Endodermal cell (in vitro differentiated cells): ENCODE measurements at regions not wholly inside any gene's neighbourhood (a gene's known extent, or its start where the extent isn't known, plus 50 kb on each side); places are given as distances from the start of the nearest gene placed in this dataset.
"Not testable (repeated sequence)": the region's sequence is repeated elsewhere in the genome, so short reads cannot be mapped to it uniquely, and the experiment has no call there.

Experiments
- DNase-seq: peaks from one replicate; pipeline ENCODE4 v3.0.0-alpha.2; 2017
- H3K27ac ChIP-seq: 2 replicates; pipeline ENCODE4 v1.5.1; 2013; ENCODE audit warnings: mild to moderate bottlenecking, low read depth, low read length, moderate library complexity
- H3K27me3 ChIP-seq: 2 replicates; pipeline ENCODE4 v1.6.1; 2013; ENCODE audit warnings: mild to moderate bottlenecking, low read length, moderate library complexity; ENCODE audit not compliant: insufficient read depth, control insufficient read depth, poor library complexity, severe bottlenecking
- H3K36me3 ChIP-seq: 2 replicates; pipeline ENCODE4 v1.7.0; 2013; ENCODE audit warnings: mild to moderate bottlenecking, low read length, moderate library complexity; ENCODE audit not compliant: control insufficient read depth, insufficient read depth
- H3K4me1 ChIP-seq: one replicate; pipeline ENCODE4 v1.7.0; 2013; ENCODE audit warnings: low read length; ENCODE audit not compliant: control insufficient read depth, insufficient read depth
- H3K4me3 ChIP-seq: 2 replicates; pipeline ENCODE4 v1.5.1; 2013; ENCODE audit warnings: mild to moderate bottlenecking, low read length, moderate library complexity
- H3K9ac ChIP-seq: 2 replicates; pipeline ENCODE4 v1.6.1; 2013; ENCODE audit warnings: mild to moderate bottlenecking, low read length, moderate library complexity; ENCODE audit not compliant: poor library complexity, severe bottlenecking; ENCODE audit errors: extremely low read depth
- H3K9me3 ChIP-seq: 2 replicates; pipeline ENCODE4 v1.6.1; 2013; ENCODE audit warnings: mild to moderate bottlenecking, low read length, moderate library complexity; ENCODE audit not compliant: control insufficient read depth
- H3K27ac Mint-ChIP-seq: 2 replicates; pipeline ENCODE4 v1.8.0; 2020; ENCODE audit warnings: mixed read lengths
- H3K27me3 Mint-ChIP-seq: 2 replicates; pipeline ENCODE4 v1.8.0; 2021; ENCODE audit warnings: mild to moderate bottlenecking, mixed read lengths; ENCODE audit not compliant: insufficient read depth
- H3K36me3 Mint-ChIP-seq: 2 replicates; pipeline ENCODE4 v1.8.0; 2020; ENCODE audit warnings: low read depth, mixed read lengths
- H3K4me1 Mint-ChIP-seq: 2 replicates; pipeline ENCODE4 v1.8.0; 2020; ENCODE audit warnings: mixed read lengths
- H3K4me3 Mint-ChIP-seq: 2 replicates; pipeline ENCODE4 v1.8.0; 2020; ENCODE audit warnings: mild to moderate bottlenecking, moderate library complexity, mixed read lengths
- H3K9me3 Mint-ChIP-seq: 2 replicates; pipeline ENCODE4 v1.8.0; 2020; ENCODE audit warnings: mild to moderate bottlenecking, mixed read lengths
- WGBS, 2 experiments: methylation state at CpG; one replicate each; pipeline versions ENCODE4 v1.1.5 to v1.1.7; 2013; ENCODE audit warnings: missing lambda C conversion rate in 2 of 2, mixed read lengths in 1 of 2; ENCODE audit not compliant: insufficient coverage in 1 of 2, insufficient read length in 1 of 2; 5-methylcytosine and 5-hydroxymethylcytosine counted together
- TF ChIP-seq, protein P1 (sequence below): fragments of 200-600 bp; sonication (generic); conservative IDR thresholded peaks from 2 replicates; pipeline ENCODE4 v1.5.0; 2021; ENCODE audit warnings: antibody characterized with exemption, mild to moderate bottlenecking

DNA sequence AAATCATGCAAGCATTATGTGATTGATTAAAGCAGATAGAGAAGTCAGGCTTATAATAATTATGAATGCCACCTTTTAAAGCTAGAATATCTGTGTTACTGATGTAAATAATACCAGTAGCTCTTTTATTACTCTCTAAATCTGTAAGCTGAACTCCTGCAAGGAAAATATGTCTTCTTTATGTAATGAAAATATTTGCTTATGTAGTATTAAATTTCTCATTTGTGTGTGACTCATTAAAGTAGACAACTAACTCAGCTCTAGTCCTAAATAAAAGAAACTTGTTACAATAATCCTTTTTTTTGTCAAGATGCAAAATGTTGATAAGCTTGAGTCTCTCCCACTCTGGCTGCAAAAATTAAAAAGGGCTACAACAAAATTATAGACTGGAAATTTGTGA is 137.7 kb upstream of the FAT1 start:
- Histone ChIP-seq H3K9ac (no peak overlapping the region), H3K36me3 (no peaks in the 10 kb centered on the region), H3K4me1 (no peaks in the 10 kb centered on the region), H3K9me3 (no peaks in the 10 kb centered on the region), H3K27ac (no peak overlapping the region), H3K27me3 (no peaks in the 10 kb centered on the region), H3K4me3 (no peak overlapping the region)
- no peaks in the 10 kb centered on the region for H3K9me3 Mint-ChIP-seq
- no peak for DNase-seq
- H3K27ac Mint-ChIP-seq = no peak overlapping the region
- H3K27me3 Mint-ChIP-seq = no peaks in the 10 kb centered on the region
- no peak overlapping the region for H3K4me3 Mint-ChIP-seq
- H3K36me3 Mint-ChIP-seq = no peaks in the 10 kb centered on the region
- TF ChIP-seq, protein P1, sequence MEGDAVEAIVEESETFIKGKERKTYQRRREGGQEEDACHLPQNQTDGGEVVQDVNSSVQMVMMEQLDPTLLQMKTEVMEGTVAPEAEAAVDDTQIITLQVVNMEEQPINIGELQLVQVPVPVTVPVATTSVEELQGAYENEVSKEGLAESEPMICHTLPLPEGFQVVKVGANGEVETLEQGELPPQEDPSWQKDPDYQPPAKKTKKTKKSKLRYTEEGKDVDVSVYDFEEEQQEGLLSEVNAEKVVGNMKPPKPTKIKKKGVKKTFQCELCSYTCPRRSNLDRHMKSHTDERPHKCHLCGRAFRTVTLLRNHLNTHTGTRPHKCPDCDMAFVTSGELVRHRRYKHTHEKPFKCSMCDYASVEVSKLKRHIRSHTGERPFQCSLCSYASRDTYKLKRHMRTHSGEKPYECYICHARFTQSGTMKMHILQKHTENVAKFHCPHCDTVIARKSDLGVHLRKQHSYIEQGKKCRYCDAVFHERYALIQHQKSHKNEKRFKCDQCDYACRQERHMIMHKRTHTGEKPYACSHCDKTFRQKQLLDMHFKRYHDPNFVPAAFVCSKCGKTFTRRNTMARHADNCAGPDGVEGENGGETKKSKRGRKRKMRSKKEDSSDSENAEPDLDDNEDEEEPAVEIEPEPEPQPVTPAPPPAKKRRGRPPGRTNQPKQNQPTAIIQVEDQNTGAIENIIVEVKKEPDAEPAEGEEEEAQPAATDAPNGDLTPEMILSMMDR = no peak
- no peaks in the 10 kb centered on the region for H3K4me1 Mint-ChIP-seq

DNA sequence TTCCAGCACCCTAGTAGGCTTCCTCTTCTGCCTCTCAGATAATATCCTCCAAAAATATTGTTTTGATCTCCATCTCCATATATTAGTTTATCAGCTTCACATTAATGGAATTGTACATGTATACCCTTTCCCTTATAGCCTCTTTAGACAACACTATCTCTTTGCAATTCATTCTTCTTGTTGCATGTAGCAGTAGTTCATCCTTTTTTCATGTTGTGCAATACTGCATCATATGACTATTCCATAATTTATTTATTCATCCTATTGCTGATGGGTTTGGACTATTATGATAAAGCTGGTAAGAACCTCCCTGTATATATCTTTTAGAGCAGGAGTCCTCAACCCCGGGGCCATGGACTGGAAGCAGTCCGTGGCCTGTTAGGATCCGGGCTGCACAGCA is 148.2 kb upstream of the FAT1 start:
- Histone ChIP-seq H3K4me3 (no peak overlapping the region), H3K9ac (no peak overlapping the region), H3K36me3 (no peaks in the 10 kb centered on the region), H3K9me3 (no peaks in the 10 kb centered on the region), H3K27me3 (no peaks in the 10 kb centered on the region), H3K27ac (no peak overlapping the region), H3K4me1 (no peaks in the 10 kb centered on the region)
- H3K27ac Mint-ChIP-seq = no peak overlapping the region
- no peaks in the 10 kb centered on the region for H3K27me3 Mint-ChIP-seq
- 74 to 90% methylated on average over 3 of the region's 3 CpGs for WGBS, 2 experiments
- H3K4me3 Mint-ChIP-seq = no peak overlapping the region
- H3K36me3 Mint-ChIP-seq = no peaks in the 10 kb centered on the region
- no peaks in the 10 kb centered on the region for H3K4me1 Mint-ChIP-seq
- TF ChIP-seq, protein P1 = no peak
- peaks cover 16% of the 10 kb centered on the region for H3K9me3 Mint-ChIP-seq
- DNase-seq = no peak

DNA sequence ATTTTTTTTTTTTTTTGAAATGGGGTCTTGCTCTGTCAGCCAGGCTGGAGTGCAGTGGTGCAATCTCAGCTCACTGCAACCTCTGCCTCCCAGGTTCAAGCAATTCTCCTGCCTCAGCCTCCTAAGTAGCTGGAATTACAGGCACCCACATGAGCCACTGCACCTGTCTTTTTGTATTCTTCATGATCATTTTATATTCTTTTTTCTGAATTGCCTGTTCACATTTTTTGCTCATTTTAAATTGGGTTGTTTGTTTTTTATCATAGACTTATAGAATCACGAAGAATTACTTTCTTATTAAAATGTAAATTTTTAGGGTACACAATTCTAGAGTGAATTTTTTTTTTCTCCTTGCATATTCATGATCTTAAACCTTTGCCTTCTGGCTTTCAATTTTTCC is 149.4 kb upstream of the FAT1 start:
- H3K9ac ChIP-seq, H3K4me1 ChIP-seq, H3K36me3 ChIP-seq, H3K4me3 Mint-ChIP-seq, H3K4me1 Mint-ChIP-seq, H3K27me3 ChIP-seq, H3K27ac ChIP-seq, H3K27me3 Mint-ChIP-seq, H3K27ac Mint-ChIP-seq, DNase-seq, H3K4me3 ChIP-seq, H3K36me3 Mint-ChIP-seq, H3K9me3 ChIP-seq: not testable (repeated sequence)
- H3K9me3 Mint-ChIP-seq = peaks cover 16% of the 10 kb centered on the region
- 100% methylated on average over 1 of the region's 1 CpG; no CpG with 5 or more reads in 1 of the 2 experiments for WGBS, 2 experiments

DNA sequence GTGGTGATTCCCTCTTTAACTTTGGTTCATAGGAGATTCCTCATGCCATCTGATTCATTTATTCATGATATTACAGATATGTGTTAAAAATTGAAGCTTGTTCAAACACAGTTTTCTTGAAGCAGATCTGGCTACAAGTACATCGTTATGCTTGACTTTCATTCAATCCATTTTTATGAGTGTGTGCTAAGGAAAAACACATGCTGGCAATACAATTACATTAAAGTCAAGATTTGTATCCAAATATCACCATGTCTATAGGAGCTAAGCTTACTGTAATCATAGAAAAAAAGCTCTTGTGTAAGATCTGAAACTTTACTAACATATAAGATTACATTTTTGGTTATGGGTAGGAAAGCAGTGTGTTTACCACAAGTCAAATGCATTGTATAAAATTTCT is 151.8 kb upstream of the FAT1 start:
- H3K27me3 ChIP-seq = no peaks in the 10 kb centered on the region
- H3K4me3 Mint-ChIP-seq = no peak overlapping the region
- H3K27ac Mint-ChIP-seq = no peak overlapping the region
- no peaks in the 10 kb centered on the region for H3K4me1 ChIP-seq
- 80 to 93% methylated on average over 1 of the region's 1 CpG for WGBS, 2 experiments
- no peak for DNase-seq
- no peaks in the 10 kb centered on the region for H3K27me3 Mint-ChIP-seq
- no peak overlapping the region for H3K4me3 ChIP-seq
- no peaks in the 10 kb centered on the region for H3K36me3 ChIP-seq
- TF ChIP-seq, protein P1 = no peak
- no peaks in the 10 kb centered on the region for H3K9me3 ChIP-seq
- peaks cover 21% of the 10 kb centered on the region for H3K9me3 Mint-ChIP-seq
- H3K36me3 Mint-ChIP-seq = no peaks in the 10 kb centered on the region
- H3K9ac ChIP-seq = no peak overlapping the region
- no peak overlapping the region for H3K27ac ChIP-seq
- peaks cover 5% of the 10 kb centered on the region for H3K4me1 Mint-ChIP-seq
